ENCODE measurements at regions not wholly inside any gene's neighbourhood (a gene's known extent, or its start where the extent isn't known, plus 50 kb on each side); places are given as distances from the start of the nearest gene placed in this dataset.

GRCh38 chr19:28526038-28526437, 686.9 kb downstream of the UQCRFS1 start:
- no peak overlapping the region for H3K4ac ChIP-seq (ENCODE audit: low read length)
- H2AK5ac ChIP-seq (ENCODE audit: low read depth, low read length) = no peak overlapping the region
- no CpG with 5 or more reads among the region's 2 CpGs for WGBS, 2 donors (ENCODE audit: extremely low coverage in 2 of 2, insufficient read length in 2 of 2, insufficient replicate concordance in 1 of 2)

DNA sequence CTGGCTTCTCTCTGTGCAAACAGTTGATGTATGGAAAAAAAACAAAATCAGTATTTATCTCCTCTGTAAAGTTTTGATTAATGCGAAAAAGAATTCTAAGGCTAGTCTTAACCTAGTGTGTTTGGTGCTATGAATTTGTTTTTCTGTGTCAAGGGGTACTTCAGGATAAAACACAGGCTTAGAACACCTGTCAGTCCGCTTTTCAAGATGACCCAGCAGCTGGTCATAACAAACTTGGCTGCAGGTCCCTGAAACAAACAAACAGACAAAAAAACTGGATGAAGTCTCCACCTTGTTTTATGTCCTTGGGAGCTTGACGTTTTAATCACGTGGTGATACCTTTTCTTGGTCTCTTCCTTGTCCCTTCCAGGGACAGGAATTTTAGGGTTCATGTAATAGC, 689.3 kb downstream of the UQCRFS1 start:
- H2BK12ac ChIP-seq (ENCODE audit: low read length) = no peak overlapping the region
- H3K14ac ChIP-seq (ENCODE audit: low read length) = no peak overlapping the region
- no peak overlapping the region for H4K91ac ChIP-seq (ENCODE audit: low read depth, low read length, poor library complexity)
- no peak overlapping the region for H2BK120ac ChIP-seq (ENCODE audit: low read depth, low read length)
- H2AK5ac ChIP-seq (ENCODE audit: low read depth, low read length) = no peak overlapping the region
- no CpG with 5 or more reads among the region's 4 CpGs for WGBS, 2 donors (ENCODE audit: extremely low coverage in 2 of 2, insufficient read length in 2 of 2, insufficient replicate concordance in 1 of 2)
- H3K79me1 ChIP-seq (ENCODE audit: low read depth, low read length) = no peaks in the 10 kb centered on the region
- H3K36me3 ChIP-seq (replicated peaks in 1 of 2; ENCODE audit: control insufficient read depth in 2 of 2, insufficient read depth in 2 of 2, low read length in 2 of 2) = no peaks in the 10 kb centered on the region
- no peak overlapping the region for H2BK5ac ChIP-seq (ENCODE audit: low read length)
- no peak overlapping the region for H3K23ac ChIP-seq (ENCODE audit: low read depth, low read length, poor library complexity)
- H3K4me2 ChIP-seq (ENCODE audit: insufficient read depth, low read length, poor library complexity, severe bottlenecking) = no peak overlapping the region
- H4K8ac ChIP-seq (ENCODE audit: low read depth, low read length) = no peak overlapping the region
- no peak overlapping the region for H3K18ac ChIP-seq (ENCODE audit: low read length)
- no peaks in the 10 kb centered on the region for H3K4me1 ChIP-seq (ENCODE audit: control insufficient read depth in 2 of 2, insufficient read depth in 1 of 2, low read depth in 1 of 2, low read length in 2 of 2)
- no peaks in the 10 kb centered on the region for H3K27me3 ChIP-seq (ENCODE audit: control insufficient read depth in 3 of 3, insufficient read depth in 3 of 3, low read depth in 1 of 3, low read length in 3 of 3)
- H3K9ac ChIP-seq (ENCODE audit: low read depth, low read length, poor library complexity) = no peak overlapping the region
- H2BK15ac ChIP-seq (ENCODE audit: low read length) = no peak overlapping the region
- H3K27ac ChIP-seq (replicated peaks; ENCODE audit: low read length) = no peak overlapping the region
- DNase-seq (ENCODE audit: low spot score) = no peak
- H3K4me3 ChIP-seq (ENCODE audit: low read length in 2 of 2) = no peak overlapping the region
- no peak overlapping the region for H3K4ac ChIP-seq (ENCODE audit: low read length)
- no peaks in the 10 kb centered on the region for H3K9me3 ChIP-seq (replicated peaks in 1 of 2; ENCODE audit: control insufficient read depth in 2 of 2, insufficient read depth in 1 of 2, low read depth in 1 of 2, low read length in 2 of 2)
- H2AFZ ChIP-seq (ENCODE audit: low read length) = no peak overlapping the region

More at GRCh38 chr19:28526038-28526437, 686.9 kb downstream of the UQCRFS1 start:
- Histone ChIP-seq H3K23ac (ENCODE audit: low read depth, low read length, poor library complexity) (no peak overlapping the region), H3K9ac (ENCODE audit: low read depth, low read length, poor library complexity) (no peak overlapping the region), H3K9me3 (replicated peaks in 1 of 2; ENCODE audit: control insufficient read depth in 2 of 2, insufficient read depth in 1 of 2, low read depth in 1 of 2, low read length in 2 of 2) (no peaks in the 10 kb centered on the region), H3K4me3 (ENCODE audit: low read length in 2 of 2) (no peak overlapping the region), H3K18ac (ENCODE audit: low read length) (no peak overlapping the region), H2AFZ (ENCODE audit: low read length) (no peak overlapping the region), H3K4me1 (ENCODE audit: control insufficient read depth in 2 of 2, insufficient read depth in 1 of 2, low read depth in 1 of 2, low read length in 2 of 2) (no peaks in the 10 kb centered on the region), H4K91ac (ENCODE audit: low read depth, low read length, poor library complexity) (no peak overlapping the region), H2BK15ac (ENCODE audit: low read length) (no peak overlapping the region), H2BK5ac (ENCODE audit: low read length) (no peak overlapping the region), H2BK12ac (ENCODE audit: low read length) (no peak overlapping the region), H3K14ac (ENCODE audit: low read length) (no peak overlapping the region), H3K79me1 (ENCODE audit: low read depth, low read length) (no peaks in the 10 kb centered on the region), H3K27ac (replicated peaks; ENCODE audit: low read length) (no peak overlapping the region), H3K27me3 (ENCODE audit: control insufficient read depth in 3 of 3, insufficient read depth in 3 of 3, low read depth in 1 of 3, low read length in 3 of 3) (no peaks in the 10 kb centered on the region), H3K36me3 (replicated peaks in 1 of 2; ENCODE audit: control insufficient read depth in 2 of 2, insufficient read depth in 2 of 2, low read length in 2 of 2) (no peaks in the 10 kb centered on the region), H3K4me2 (ENCODE audit: insufficient read depth, low read length, poor library complexity, severe bottlenecking) (no peak overlapping the region), H4K8ac (ENCODE audit: low read depth, low read length) (no peak overlapping the region), H2BK120ac (ENCODE audit: low read depth, low read length) (no peak overlapping the region)
- no peak for DNase-seq (ENCODE audit: low spot score)

DNA sequence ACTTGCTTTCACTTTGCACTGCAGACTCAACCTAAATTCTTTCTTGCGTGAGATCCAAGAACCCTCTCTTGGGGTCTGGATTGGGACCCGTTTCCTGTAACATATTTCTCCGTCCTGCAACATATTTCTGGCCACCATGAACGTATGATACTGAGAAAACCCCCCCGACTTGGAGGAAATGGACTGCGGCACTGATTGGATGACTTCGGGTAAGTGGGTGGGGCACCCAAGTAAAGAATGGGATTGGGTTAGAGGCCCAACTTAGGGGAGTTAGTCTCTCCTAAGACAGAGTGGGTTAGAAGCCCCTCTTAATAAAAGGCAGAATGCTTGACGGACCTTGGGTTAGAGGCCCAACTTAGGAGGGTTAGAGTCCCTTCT, 690.4 kb downstream of the UQCRFS1 start:
- no peak overlapping the region for H3K27ac ChIP-seq (replicated peaks; ENCODE audit: low read length)
- no peak overlapping the region for H3K14ac ChIP-seq (ENCODE audit: low read length)
- H4K8ac ChIP-seq (ENCODE audit: low read depth, low read length) = no peak overlapping the region
- no peak overlapping the region for H2BK5ac ChIP-seq (ENCODE audit: low read length)
- H4K91ac ChIP-seq (ENCODE audit: low read depth, low read length, poor library complexity) = no peak overlapping the region
- H3K23ac ChIP-seq (ENCODE audit: low read depth, low read length, poor library complexity) = no peak overlapping the region
- H2AK5ac ChIP-seq (ENCODE audit: low read depth, low read length) = no peak overlapping the region
- H2BK15ac ChIP-seq (ENCODE audit: low read length) = no peak overlapping the region
- no peak overlapping the region for H3K4me3 ChIP-seq (ENCODE audit: low read length in 2 of 2)
- H3K4me1 ChIP-seq (ENCODE audit: control insufficient read depth in 2 of 2, insufficient read depth in 1 of 2, low read depth in 1 of 2, low read length in 2 of 2) = no peaks in the 10 kb centered on the region
- H3K27me3 ChIP-seq (ENCODE audit: control insufficient read depth in 3 of 3, insufficient read depth in 3 of 3, low read depth in 1 of 3, low read length in 3 of 3) = no peaks in the 10 kb centered on the region
- no peak overlapping the region for H2BK120ac ChIP-seq (ENCODE audit: low read depth, low read length)
- H3K79me1 ChIP-seq (ENCODE audit: low read depth, low read length) = no peaks in the 10 kb centered on the region
- no peak overlapping the region for H3K9ac ChIP-seq (ENCODE audit: low read depth, low read length, poor library complexity)
- no peak overlapping the region for H2BK12ac ChIP-seq (ENCODE audit: low read length)
- no peak overlapping the region for H2AFZ ChIP-seq (ENCODE audit: low read length)
- no peak for DNase-seq (ENCODE audit: low spot score)
- no peaks in the 10 kb centered on the region for H3K36me3 ChIP-seq (replicated peaks in 1 of 2; ENCODE audit: control insufficient read depth in 2 of 2, insufficient read depth in 2 of 2, low read length in 2 of 2)
- no CpG with 5 or more reads among the region's 8 CpGs for WGBS, 2 donors (ENCODE audit: extremely low coverage in 2 of 2, insufficient read length in 2 of 2, insufficient replicate concordance in 1 of 2)
- no peaks in the 10 kb centered on the region for H3K9me3 ChIP-seq (replicated peaks in 1 of 2; ENCODE audit: control insufficient read depth in 2 of 2, insufficient read depth in 1 of 2, low read depth in 1 of 2, low read length in 2 of 2)
- no peak overlapping the region for H3K18ac ChIP-seq (ENCODE audit: low read length)
- H3K4me2 ChIP-seq (ENCODE audit: insufficient read depth, low read length, poor library complexity, severe bottlenecking) = no peak overlapping the region
- H3K4ac ChIP-seq (ENCODE audit: low read length) = no peak overlapping the region

DNA sequence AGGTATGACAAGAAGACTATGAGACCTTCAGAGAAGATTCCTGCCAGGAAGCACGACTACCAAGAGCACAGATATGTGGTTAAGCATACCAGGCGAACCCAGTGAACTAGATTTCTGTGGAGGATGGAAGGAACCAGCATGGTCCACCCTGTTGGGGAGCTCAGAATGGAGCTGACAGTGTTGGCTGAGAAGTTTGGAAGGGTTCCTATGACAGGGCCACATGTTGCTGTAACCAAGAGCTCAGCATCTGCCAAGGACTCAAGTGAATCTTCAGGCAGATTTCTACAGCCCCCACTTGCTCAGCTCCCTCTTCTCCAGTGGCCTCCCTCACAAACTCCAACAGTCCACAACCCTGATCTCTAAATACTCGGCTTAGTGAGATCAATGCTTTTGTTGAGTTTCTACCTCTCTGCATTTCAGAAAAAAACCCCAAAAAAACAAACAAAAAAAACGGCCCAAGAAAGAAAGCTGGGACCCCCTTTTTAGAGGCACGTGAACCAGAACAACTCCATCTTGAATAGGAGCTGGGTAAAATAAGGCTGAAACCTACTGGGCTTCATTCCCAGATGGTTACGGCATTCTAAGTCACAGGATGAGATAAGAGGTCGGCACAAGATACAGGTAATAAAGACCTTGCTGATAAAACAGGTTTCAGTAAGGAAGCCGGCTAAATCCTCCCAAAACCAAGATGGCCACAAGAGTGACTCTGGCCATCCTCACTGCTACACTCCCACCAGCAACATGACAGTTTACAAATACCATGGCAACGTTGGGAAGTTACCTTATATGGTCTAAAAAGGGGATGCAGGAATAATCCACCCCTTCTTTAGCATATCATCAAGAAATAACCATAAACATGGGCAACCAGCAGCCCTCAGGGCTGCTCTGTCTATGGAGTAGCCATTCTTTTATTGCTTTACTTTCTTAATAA, 691.1 kb downstream of the UQCRFS1 start:
- H3K14ac ChIP-seq (ENCODE audit: low read length) = no peak overlapping the region
- no CpG with 5 or more reads among the region's 9 CpGs for WGBS, 2 donors (ENCODE audit: extremely low coverage in 2 of 2, insufficient read length in 2 of 2, insufficient replicate concordance in 1 of 2)
- no peak overlapping the region for H3K4ac ChIP-seq (ENCODE audit: low read length)
- no peaks in the 10 kb centered on the region for H3K79me1 ChIP-seq (ENCODE audit: low read depth, low read length)
- H4K8ac ChIP-seq (ENCODE audit: low read depth, low read length) = no peak overlapping the region
- H2BK5ac ChIP-seq (ENCODE audit: low read length) = no peak overlapping the region
- H3K4me2 ChIP-seq (ENCODE audit: insufficient read depth, low read length, poor library complexity, severe bottlenecking) = no peak overlapping the region
- H4K91ac ChIP-seq (ENCODE audit: low read depth, low read length, poor library complexity) = no peak overlapping the region
- H3K23ac ChIP-seq (ENCODE audit: low read depth, low read length, poor library complexity) = no peak overlapping the region
- H3K9me3 ChIP-seq (replicated peaks in 1 of 2; ENCODE audit: control insufficient read depth in 2 of 2, insufficient read depth in 1 of 2, low read depth in 1 of 2, low read length in 2 of 2) = no peaks in the 10 kb centered on the region
- DNase-seq (ENCODE audit: low spot score) = no peak
- H2BK15ac ChIP-seq (ENCODE audit: low read length) = no peak overlapping the region
- H2AK5ac ChIP-seq (ENCODE audit: low read depth, low read length) = no peak overlapping the region
- no peak overlapping the region for H3K18ac ChIP-seq (ENCODE audit: low read length)
- no peak overlapping the region for H3K9ac ChIP-seq (ENCODE audit: low read depth, low read length, poor library complexity)
- no peak overlapping the region for H3K27ac ChIP-seq (replicated peaks; ENCODE audit: low read length)
- no peak overlapping the region for H2BK120ac ChIP-seq (ENCODE audit: low read depth, low read length)
- no peak overlapping the region for H3K4me3 ChIP-seq (ENCODE audit: low read length in 2 of 2)
- no peak overlapping the region for H2AFZ ChIP-seq (ENCODE audit: low read length)
- H2BK12ac ChIP-seq (ENCODE audit: low read length) = no peak overlapping the region
- H3K27me3 ChIP-seq (ENCODE audit: control insufficient read depth in 3 of 3, insufficient read depth in 3 of 3, low read depth in 1 of 3, low read length in 3 of 3) = no peaks in the 10 kb centered on the region
- H3K4me1 ChIP-seq (ENCODE audit: control insufficient read depth in 2 of 2, insufficient read depth in 1 of 2, low read depth in 1 of 2, low read length in 2 of 2) = no peaks in the 10 kb centered on the region
- no peaks in the 10 kb centered on the region for H3K36me3 ChIP-seq (replicated peaks in 1 of 2; ENCODE audit: control insufficient read depth in 2 of 2, insufficient read depth in 2 of 2, low read length in 2 of 2)

All from neuronal stem cell (in vitro differentiated cells).